ENCODE measurements at regions not wholly inside any gene's neighbourhood (a gene's known extent, or its start where the extent isn't known, plus 50 kb on each side); places are given as distances from the start of the nearest gene placed in this dataset.

DNA sequence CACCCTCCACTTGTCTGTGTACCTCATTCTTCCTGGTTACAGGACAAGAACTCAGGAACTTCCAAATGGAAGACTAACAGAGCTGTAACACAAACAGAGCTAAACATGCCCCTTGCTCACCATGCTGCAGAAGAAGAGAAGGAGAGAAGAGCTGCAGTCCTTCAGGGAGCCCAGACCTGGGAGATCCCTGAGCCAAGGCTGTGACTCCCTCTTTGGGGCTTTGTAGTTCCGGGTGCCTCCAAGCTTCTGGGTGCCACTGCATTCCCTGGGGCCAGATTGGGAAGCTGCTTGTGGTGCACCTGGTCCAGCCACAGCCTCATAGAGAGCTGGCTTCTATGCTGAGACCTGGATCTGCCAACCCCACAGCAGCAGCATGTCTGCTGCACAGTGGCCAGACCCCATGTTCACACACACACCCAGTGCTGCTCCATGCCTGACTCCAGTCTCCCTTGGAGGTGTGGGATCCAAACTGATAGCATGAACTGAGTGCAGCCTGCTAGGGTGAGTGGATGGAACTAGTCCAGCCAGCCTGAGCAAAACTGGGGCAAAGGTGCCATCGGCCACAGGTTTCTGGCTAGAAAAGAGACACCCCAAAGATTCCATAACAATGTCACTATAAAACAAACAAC lies 263.0 kb upstream of the NRIP1 start:
- Histone ChIP-seq H3K9me3 (ENCODE audit: control insufficient read depth, low read depth, low read length) (peaks cover 5% of the 10 kb centered on the region), H3K27me3 (ENCODE audit: control insufficient read depth, insufficient read depth, low read length) (no peaks in the 10 kb centered on the region), H3K4me1 (ENCODE audit: control insufficient read depth, insufficient read depth, low read length) (no peaks in the 10 kb centered on the region), H3K36me3 (ENCODE audit: control insufficient read depth, insufficient read depth, low read length) (no peaks in the 10 kb centered on the region), H3K4me3 (ENCODE audit: low read length) (no peak overlapping the region), H3K27ac (ENCODE audit: low read length) (no peak overlapping the region)
- WGBS (ENCODE audit: insufficient coverage, low lambda C conversion rate) = no CpG with 5 or more reads among the region's 2 CpGs
- DNase-seq = no peak

GRCh38 chr21:15329191-15329590 lies 264.4 kb upstream of the NRIP1 start:
- Histone ChIP-seq H3K36me3 (ENCODE audit: control insufficient read depth, insufficient read depth, low read length) (no peaks in the 10 kb centered on the region), H3K9me3 (ENCODE audit: control insufficient read depth, low read depth, low read length) (peaks cover 5% of the 10 kb centered on the region), H3K27me3 (ENCODE audit: control insufficient read depth, insufficient read depth, low read length) (no peaks in the 10 kb centered on the region), H3K4me1 (ENCODE audit: control insufficient read depth, insufficient read depth, low read length) (no peaks in the 10 kb centered on the region), H3K4me3 (ENCODE audit: low read length) (no peak overlapping the region), H3K27ac (ENCODE audit: low read length) (no peak overlapping the region)
- no CpG with 5 or more reads among the region's 2 CpGs for WGBS (ENCODE audit: insufficient coverage, low lambda C conversion rate)
- DNase-seq = no peak

DNA sequence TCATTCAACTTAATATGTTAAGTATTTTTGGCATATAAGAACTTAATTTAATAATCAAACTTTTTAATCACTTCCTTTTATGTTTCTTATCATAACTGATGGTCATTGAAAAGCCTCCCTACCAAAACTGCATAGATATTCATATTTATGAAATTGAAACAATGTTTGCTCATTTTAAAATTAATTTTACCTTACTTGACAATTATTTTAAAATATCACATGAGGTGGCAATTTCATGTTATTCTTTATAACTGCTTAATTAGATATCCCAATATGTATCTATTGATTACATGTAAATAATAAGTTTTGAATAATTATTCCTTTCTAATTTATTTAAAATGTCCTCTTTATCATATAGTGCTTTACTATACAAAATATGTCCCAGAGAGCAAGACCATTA lies 266.1 kb upstream of the NRIP1 start:
- Histone ChIP-seq H3K27ac (ENCODE audit: low read length) (no peak overlapping the region), H3K4me1 (ENCODE audit: control insufficient read depth, insufficient read depth, low read length) (no peaks in the 10 kb centered on the region), H3K36me3 (ENCODE audit: control insufficient read depth, insufficient read depth, low read length) (no peaks in the 10 kb centered on the region), H3K9me3 (ENCODE audit: control insufficient read depth, low read depth, low read length) (peaks cover 5% of the 10 kb centered on the region), H3K27me3 (ENCODE audit: control insufficient read depth, insufficient read depth, low read length) (no peaks in the 10 kb centered on the region), H3K4me3 (ENCODE audit: low read length) (no peak overlapping the region)
- no peak for DNase-seq

DNA sequence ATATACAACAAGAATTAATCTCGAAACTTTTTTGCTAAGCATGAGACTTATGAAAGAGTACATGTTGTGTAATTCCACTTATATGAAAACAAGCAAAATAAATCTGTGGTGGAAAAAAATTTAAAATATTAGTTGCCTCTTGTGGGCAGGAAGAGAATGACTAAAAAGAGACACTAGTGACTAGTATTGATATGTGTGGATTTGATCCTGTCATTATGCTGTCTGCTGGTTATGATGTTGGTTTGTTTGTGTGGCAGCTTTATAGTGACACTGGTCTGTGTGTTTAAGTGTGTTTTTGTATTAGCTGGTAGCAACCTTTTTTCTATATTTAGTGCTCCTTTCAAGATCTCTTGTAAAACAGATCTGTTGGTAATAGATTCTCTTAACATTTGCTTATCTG lies 267.8 kb upstream of the NRIP1 start:
- WGBS (ENCODE audit: insufficient coverage, low lambda C conversion rate) = 100% methylated on average over 1 of the region's 1 CpG
- Histone ChIP-seq H3K27me3 (ENCODE audit: control insufficient read depth, insufficient read depth, low read length) (no peaks in the 10 kb centered on the region), H3K27ac (ENCODE audit: low read length) (no peak overlapping the region), H3K36me3 (ENCODE audit: control insufficient read depth, insufficient read depth, low read length) (no peaks in the 10 kb centered on the region), H3K9me3 (ENCODE audit: control insufficient read depth, low read depth, low read length) (no peaks in the 10 kb centered on the region), H3K4me3 (ENCODE audit: low read length) (no peak overlapping the region), H3K4me1 (ENCODE audit: control insufficient read depth, insufficient read depth, low read length) (no peaks in the 10 kb centered on the region)
- no peak for DNase-seq

GRCh38 chr21:15333136-15333710 lies 268.4 kb upstream of the NRIP1 start:
- Histone ChIP-seq H3K27ac (ENCODE audit: low read length) (no peak overlapping the region), H3K36me3 (ENCODE audit: control insufficient read depth, insufficient read depth, low read length) (no peaks in the 10 kb centered on the region), H3K4me1 (ENCODE audit: control insufficient read depth, insufficient read depth, low read length) (no peaks in the 10 kb centered on the region), H3K4me3 (ENCODE audit: low read length) (no peak overlapping the region), H3K27me3 (ENCODE audit: control insufficient read depth, insufficient read depth, low read length) (no peaks in the 10 kb centered on the region), H3K9me3 (ENCODE audit: control insufficient read depth, low read depth, low read length) (no peaks in the 10 kb centered on the region)
- no peak for DNase-seq
- no CpG with 5 or more reads among the region's 1 CpG for WGBS (ENCODE audit: insufficient coverage, low lambda C conversion rate)

DNA sequence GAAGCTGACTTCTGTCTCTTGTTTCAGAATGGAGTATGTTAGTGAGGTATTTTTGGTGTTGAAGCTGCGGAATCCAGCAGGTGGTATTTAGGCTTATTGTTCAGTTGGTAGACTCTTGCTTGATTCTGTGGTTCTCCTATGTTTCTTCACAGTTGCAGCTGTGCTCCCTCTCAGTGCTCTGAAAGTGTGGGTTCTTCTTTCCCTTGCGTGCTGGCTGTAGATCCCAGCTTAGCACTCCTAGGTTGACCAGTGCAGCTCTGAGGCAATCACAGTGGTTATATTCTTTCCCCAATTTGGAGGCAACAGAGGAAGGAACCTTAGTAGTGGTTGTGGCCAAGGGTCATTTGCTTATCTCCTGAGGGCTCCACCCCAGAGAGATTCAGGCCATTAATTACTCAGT lies 269.2 kb upstream of the NRIP1 start:
- WGBS (ENCODE audit: insufficient coverage, low lambda C conversion rate) = no CpG with 5 or more reads among the region's 2 CpGs
- H3K4me3 ChIP-seq (ENCODE audit: low read length) = no peak overlapping the region

GRCh38 chr21:15343066-15343465 lies 278.3 kb upstream of the NRIP1 start:
- WGBS (ENCODE audit: insufficient coverage, low lambda C conversion rate) = no CpG with 5 or more reads among the region's 1 CpG
- H3K4me1 ChIP-seq (ENCODE audit: control insufficient read depth, insufficient read depth, low read length) = no peaks in the 10 kb centered on the region
- DNase-seq = no peak
- no peak overlapping the region for H3K27ac ChIP-seq (ENCODE audit: low read length)
- H3K36me3 ChIP-seq (ENCODE audit: control insufficient read depth, insufficient read depth, low read length) = no peaks in the 10 kb centered on the region
- no peaks in the 10 kb centered on the region for H3K9me3 ChIP-seq (ENCODE audit: control insufficient read depth, low read depth, low read length)
- no peaks in the 10 kb centered on the region for H3K27me3 ChIP-seq (ENCODE audit: control insufficient read depth, insufficient read depth, low read length)
- no peak overlapping the region for H3K4me3 ChIP-seq (ENCODE audit: low read length)

More for the DNA sequence above, 269.2 kb upstream of the NRIP1 start:
- Histone ChIP-seq H3K27me3 (ENCODE audit: control insufficient read depth, insufficient read depth, low read length) (no peaks in the 10 kb centered on the region), H3K36me3 (ENCODE audit: control insufficient read depth, insufficient read depth, low read length) (no peaks in the 10 kb centered on the region), H3K27ac (ENCODE audit: low read length) (no peak overlapping the region), H3K9me3 (ENCODE audit: control insufficient read depth, low read depth, low read length) (no peaks in the 10 kb centered on the region), H3K4me1 (ENCODE audit: control insufficient read depth, insufficient read depth, low read length) (no peaks in the 10 kb centered on the region)
- DNase-seq = no peak

DNA sequence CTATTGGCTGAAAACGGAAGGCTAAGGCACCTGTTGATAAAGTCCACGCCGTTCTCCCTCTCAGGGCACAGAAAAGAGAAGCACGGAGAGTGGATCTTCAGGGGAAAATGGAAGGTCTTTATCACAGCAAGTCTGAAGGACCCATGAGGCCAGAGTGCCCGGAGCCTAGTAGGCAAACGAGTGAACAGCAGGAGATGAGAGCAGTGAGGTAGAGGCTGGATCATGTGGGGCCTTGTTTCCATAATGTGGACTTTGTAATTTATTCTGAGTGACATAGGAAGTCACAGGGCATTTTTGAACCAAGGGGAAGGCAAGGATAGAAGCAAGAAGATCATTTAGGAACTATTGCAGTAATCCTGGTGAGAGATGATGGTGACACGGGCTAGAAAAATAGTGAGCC lies 287.2 kb upstream of the NRIP1 start:
- Histone ChIP-seq H3K4me1 (ENCODE audit: control insufficient read depth, insufficient read depth, low read length) (no peaks in the 10 kb centered on the region), H3K9me3 (ENCODE audit: control insufficient read depth, low read depth, low read length) (no peaks in the 10 kb centered on the region), H3K27ac (ENCODE audit: low read length) (no peak overlapping the region), H3K27me3 (ENCODE audit: control insufficient read depth, insufficient read depth, low read length) (no peaks in the 10 kb centered on the region), H3K4me3 (ENCODE audit: low read length) (no peak overlapping the region), H3K36me3 (ENCODE audit: control insufficient read depth, insufficient read depth, low read length) (no peaks in the 10 kb centered on the region)
- WGBS (ENCODE audit: insufficient coverage, low lambda C conversion rate) = no CpG with 5 or more reads among the region's 7 CpGs
- peak in 1 of 2 donors; percentile 5 for DNase-seq

- no peak for DNase-seq
- H3K9me3 ChIP-seq (ENCODE audit: control insufficient read depth, low read depth, low read length) = no peaks in the 10 kb centered on the region
- H3K4me3 ChIP-seq (ENCODE audit: low read length) = no peak overlapping the region
- WGBS (ENCODE audit: insufficient coverage, low lambda C conversion rate) = no CpG with 5 or more reads among the region's 1 CpG
- no peaks in the 10 kb centered on the region for H3K4me1 ChIP-seq (ENCODE audit: control insufficient read depth, insufficient read depth, low read length)
- H3K27me3 ChIP-seq (ENCODE audit: control insufficient read depth, insufficient read depth, low read length) = no peaks in the 10 kb centered on the region
- no peak overlapping the region for H3K27ac ChIP-seq (ENCODE audit: low read length)
- no peaks in the 10 kb centered on the region for H3K36me3 ChIP-seq (ENCODE audit: control insufficient read depth, insufficient read depth, low read length)
These were observed 288.7 kb upstream of the NRIP1 start for GRCh38 chr21:15353546-15353945.

GRCh38 chr21:15354516-15354915 lies 289.7 kb upstream of the NRIP1 start:
- WGBS (ENCODE audit: insufficient coverage, low lambda C conversion rate) = no CpG with 5 or more reads among the region's 3 CpGs
- Histone ChIP-seq H3K27me3 (ENCODE audit: control insufficient read depth, insufficient read depth, low read length) (no peaks in the 10 kb centered on the region), H3K27ac (ENCODE audit: low read length) (no peak overlapping the region), H3K36me3 (ENCODE audit: control insufficient read depth, insufficient read depth, low read length) (no peaks in the 10 kb centered on the region), H3K4me1 (ENCODE audit: control insufficient read depth, insufficient read depth, low read length) (no peaks in the 10 kb centered on the region), H3K4me3 (ENCODE audit: low read length) (no peak overlapping the region), H3K9me3 (ENCODE audit: control insufficient read depth, low read depth, low read length) (no peaks in the 10 kb centered on the region)
- DNase-seq = peak; percentile 18 to 44

GRCh38 chr21:15355066-15355465 lies 290.3 kb upstream of the NRIP1 start:
- Histone ChIP-seq H3K9me3 (ENCODE audit: control insufficient read depth, low read depth, low read length) (no peaks in the 10 kb centered on the region), H3K27me3 (ENCODE audit: control insufficient read depth, insufficient read depth, low read length) (no peaks in the 10 kb centered on the region), H3K27ac (ENCODE audit: low read length) (no peak overlapping the region), H3K36me3 (ENCODE audit: control insufficient read depth, insufficient read depth, low read length) (no peaks in the 10 kb centered on the region), H3K4me3 (ENCODE audit: low read length) (no peak overlapping the region), H3K4me1 (ENCODE audit: control insufficient read depth, insufficient read depth, low read length) (no peaks in the 10 kb centered on the region)
- no CpG with 5 or more reads among the region's 6 CpGs for WGBS (ENCODE audit: insufficient coverage, low lambda C conversion rate)
- peak in 1 of 2 donors; percentile 6 for DNase-seq
